ENCODE measurements at regions not wholly inside any gene's neighbourhood (a gene's known extent, or its start where the extent isn't known, plus 50 kb on each side); places are given as distances from the start of the nearest gene placed in this dataset.
"Not testable (repeated sequence)": the region's sequence is repeated elsewhere in the genome, so short reads cannot be mapped to it uniquely, and the experiment has no call there.

GRCh38 chr12:7591531-7591930, 74.2 kb downstream of the APOBEC1 start:
- Histone ChIP-seq H3K27ac (ENCODE audit: low read length) (no peak overlapping the region), H3K27me3 (replicated peaks in 1 of 2; ENCODE audit: control insufficient read depth in 2 of 2, extremely low read depth in 1 of 2, insufficient read depth in 2 of 2, low read length in 1 of 2) (peaks cover 0 to 8% of the 10 kb centered on the region in 2 experiments), H3K4me1 (ENCODE audit: control insufficient read depth in 1 of 2, extremely low read depth in 1 of 2, insufficient read depth in 2 of 2, low read length in 2 of 2) (no peaks in the 10 kb centered on the region), H3K36me3 (ENCODE audit: control insufficient read depth in 2 of 2, extremely low read depth in 1 of 2, insufficient read depth in 1 of 2, low read length in 1 of 2) (no peaks in the 10 kb centered on the region), H3K4me3 (ENCODE audit: control insufficient read depth in 1 of 2, extremely low read depth in 1 of 2, low read length in 1 of 2) (no peak overlapping the region), H3K9me3 (no peaks in the 10 kb centered on the region)
- ChIA-PET POLR2A (interaction anchor here in 1 of 2 donors (0.6 kb wide), 1 partner anchor 355 kb away, joined by 3 read pairs; no protein-coding TSS in a partner anchor), CTCF (interaction anchor here (0.6 to 1.0 kb wide), 3 partner anchors 38 to 71 kb away, joined by 3 to 7 read pairs (median 4); no protein-coding TSS in a partner anchor)
- Mint-ChIP-seq H3K4me3 (no peak overlapping the region), H3K4me1 (peaks cover 0 to 6% (median 4%) of the 10 kb centered on the region in 3 donors), H3K9me3 (no peaks in the 10 kb centered on the region), H3K36me3 (no peaks in the 10 kb centered on the region), H3K27ac (no peak overlapping the region), H3K27me3 (peaks cover 9 to 14% of the 10 kb centered on the region in 2 donors)
- no CpG with 5 or more reads among the region's 4 CpGs for WGBS (ENCODE audit: insufficient coverage)
- no peak for ATAC-seq (replicated peaks in 1 of 4)
- DNase-seq = no peak

GRCh38 chr12:7590085-7590484, 75.6 kb downstream of the APOBEC1 start:
- WGBS (ENCODE audit: insufficient coverage) = 100% methylated on average over 2 of the region's 27 CpGs
- H3K36me3 ChIP-seq (ENCODE audit: control insufficient read depth in 2 of 2, extremely low read depth in 1 of 2, insufficient read depth in 1 of 2, low read length in 1 of 2); H3K4me1 ChIP-seq (ENCODE audit: control insufficient read depth in 1 of 2, extremely low read depth in 1 of 2, insufficient read depth in 2 of 2, low read length in 2 of 2); H3K27me3 ChIP-seq (replicated peaks in 1 of 2; ENCODE audit: control insufficient read depth in 2 of 2, extremely low read depth in 1 of 2, insufficient read depth in 2 of 2, low read length in 1 of 2); H3K36me3 Mint-ChIP-seq; H3K4me1 Mint-ChIP-seq; H3K9me3 Mint-ChIP-seq; DNase-seq; H3K4me3 Mint-ChIP-seq; H3K4me3 ChIP-seq (ENCODE audit: control insufficient read depth in 1 of 2, extremely low read depth in 1 of 2, low read length in 1 of 2); H3K9me3 ChIP-seq; H3K27ac Mint-ChIP-seq; CTCF ChIA-PET; H3K27ac ChIP-seq (ENCODE audit: low read length); POLR2A ChIA-PET; ATAC-seq (replicated peaks in 1 of 4): not testable (repeated sequence)
- peaks cover 10 to 21% of the 10 kb centered on the region in 2 donors for H3K27me3 Mint-ChIP-seq

DNA sequence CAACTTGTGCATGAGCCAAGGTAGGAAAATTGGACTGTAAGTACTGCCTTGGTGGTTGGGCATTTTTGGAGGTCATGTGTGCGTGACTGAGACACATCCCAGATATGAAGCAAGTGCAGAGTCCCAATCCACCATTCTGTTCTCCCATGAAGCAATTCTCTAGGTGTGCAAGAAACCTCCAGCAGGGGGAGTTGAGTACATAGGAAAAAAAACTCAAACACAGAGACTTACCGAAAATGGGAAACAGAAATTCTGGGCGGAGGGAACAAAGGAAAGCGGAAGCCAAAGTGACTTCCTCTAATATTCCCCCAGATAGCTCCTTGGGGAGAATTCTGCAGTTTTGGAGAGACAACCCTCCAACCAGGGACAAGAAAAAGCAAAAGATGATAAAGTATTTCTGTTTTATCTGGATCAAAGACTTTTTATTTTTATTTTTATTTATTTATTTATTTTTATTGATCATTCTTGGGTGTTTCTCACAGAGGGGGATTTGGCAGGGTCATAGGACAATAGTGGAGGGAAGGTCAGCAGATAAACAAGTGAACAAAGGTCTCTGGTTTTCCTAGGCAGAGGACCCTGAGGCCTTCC, 76.9 kb downstream of the APOBEC1 start:
- H3K27ac Mint-ChIP-seq; CTCF ChIA-PET; H3K27ac ChIP-seq (ENCODE audit: low read length); H3K27me3 ChIP-seq (replicated peaks in 1 of 2; ENCODE audit: control insufficient read depth in 2 of 2, extremely low read depth in 1 of 2, insufficient read depth in 2 of 2, low read length in 1 of 2); H3K4me1 ChIP-seq (ENCODE audit: control insufficient read depth in 1 of 2, extremely low read depth in 1 of 2, insufficient read depth in 2 of 2, low read length in 2 of 2); H3K4me3 Mint-ChIP-seq; H3K36me3 Mint-ChIP-seq; H3K36me3 ChIP-seq (ENCODE audit: control insufficient read depth in 2 of 2, extremely low read depth in 1 of 2, insufficient read depth in 1 of 2, low read length in 1 of 2); H3K9me3 Mint-ChIP-seq; H3K4me3 ChIP-seq (ENCODE audit: control insufficient read depth in 1 of 2, extremely low read depth in 1 of 2, low read length in 1 of 2); H3K4me1 Mint-ChIP-seq; H3K9me3 ChIP-seq: not testable (repeated sequence)
- DNase-seq (peak in 29 of 35 experiments; percentile 2 to 70 (median 27)), ATAC-seq (replicated peaks in 1 of 4) (peak in 3 of 4 experiments; percentile 55 to 65 (median 55))
- no CpG with 5 or more reads among the region's 4 CpGs for WGBS (ENCODE audit: insufficient coverage)
- H3K27me3 Mint-ChIP-seq = peaks cover 21 to 34% of the 10 kb centered on the region in 2 donors
- POLR2A ChIA-PET = interaction anchor here in 1 of 2 donors (0.6 kb wide), 1 partner anchor 718 kb away, joined by 4 read pairs; no protein-coding TSS in a partner anchor

GRCh38 chr12:7584137-7584536, 80.6 kb upstream of the CD163 start:
- POLR2A ChIA-PET; H3K36me3 Mint-ChIP-seq; H3K9me3 ChIP-seq; H3K4me3 Mint-ChIP-seq; ATAC-seq (replicated peaks in 1 of 4); DNase-seq; H3K27me3 ChIP-seq (replicated peaks in 1 of 2; ENCODE audit: control insufficient read depth in 2 of 2, extremely low read depth in 1 of 2, insufficient read depth in 2 of 2, low read length in 1 of 2); H3K4me3 ChIP-seq (ENCODE audit: control insufficient read depth in 1 of 2, extremely low read depth in 1 of 2, low read length in 1 of 2); H3K36me3 ChIP-seq (ENCODE audit: control insufficient read depth in 2 of 2, extremely low read depth in 1 of 2, insufficient read depth in 1 of 2, low read length in 1 of 2); H3K27ac Mint-ChIP-seq; H3K4me1 Mint-ChIP-seq; H3K27ac ChIP-seq (ENCODE audit: low read length); H3K9me3 Mint-ChIP-seq; H3K4me1 ChIP-seq (ENCODE audit: control insufficient read depth in 1 of 2, extremely low read depth in 1 of 2, insufficient read depth in 2 of 2, low read length in 2 of 2); CTCF ChIA-PET: not testable (repeated sequence)
- H3K27me3 Mint-ChIP-seq = peaks cover 18 to 37% of the 10 kb centered on the region in 2 donors
- WGBS (ENCODE audit: insufficient coverage) = 100% methylated on average over 1 of the region's 1 CpG

DNA sequence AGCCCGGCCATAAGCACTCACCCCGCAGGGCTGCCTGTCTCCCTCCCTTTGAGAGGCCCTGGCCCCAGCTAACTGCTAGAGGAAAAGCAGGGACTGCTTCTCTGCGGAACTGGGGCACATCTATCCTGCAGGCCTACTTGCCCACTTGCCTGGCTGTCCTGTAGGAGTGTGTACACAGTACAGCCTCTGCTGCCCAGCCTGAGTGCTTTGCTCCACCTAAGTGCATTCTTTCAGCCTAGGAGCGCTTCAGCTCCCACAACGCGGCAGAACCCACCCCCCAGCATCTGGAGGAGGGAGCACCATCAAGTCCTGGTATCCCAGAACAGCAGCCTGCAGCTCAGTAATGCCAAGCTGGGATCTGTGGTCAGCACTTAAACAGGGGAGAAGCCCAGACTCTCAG, 79.9 kb upstream of the CD163 start:
- no peak for DNase-seq
- no peaks in the 10 kb centered on the region for H3K4me1 ChIP-seq (ENCODE audit: control insufficient read depth in 1 of 2, extremely low read depth in 1 of 2, insufficient read depth in 2 of 2, low read length in 2 of 2)
- 85% methylated on average over 6 of the region's 6 CpGs for WGBS (ENCODE audit: insufficient coverage)
- H3K36me3 Mint-ChIP-seq = no peaks in the 10 kb centered on the region
- no peak overlapping the region for H3K4me3 Mint-ChIP-seq
- peaks cover 3% of the 10 kb centered on the region for H3K9me3 ChIP-seq
- no peak for ATAC-seq (replicated peaks in 1 of 4)
- ChIA-PET CTCF (no interaction called here), POLR2A (no interaction called here)
- H3K27ac ChIP-seq (ENCODE audit: low read length) = no peak overlapping the region
- no peak overlapping the region for H3K4me3 ChIP-seq (ENCODE audit: control insufficient read depth in 1 of 2, extremely low read depth in 1 of 2, low read length in 1 of 2)
- peaks cover 0 to 12% (median 3%) of the 10 kb centered on the region in 3 donors for H3K9me3 Mint-ChIP-seq
- no peak overlapping the region for H3K27ac Mint-ChIP-seq
- H3K36me3 ChIP-seq (ENCODE audit: control insufficient read depth in 2 of 2, extremely low read depth in 1 of 2, insufficient read depth in 1 of 2, low read length in 1 of 2) = no peaks in the 10 kb centered on the region
- H3K27me3 Mint-ChIP-seq = peaks cover 18 to 33% of the 10 kb centered on the region in 2 donors
- H3K27me3 ChIP-seq (replicated peaks in 1 of 2; ENCODE audit: control insufficient read depth in 2 of 2, extremely low read depth in 1 of 2, insufficient read depth in 2 of 2, low read length in 1 of 2) = peaks cover 0 to 6% of the 10 kb centered on the region in 2 experiments
- peaks cover 0 to 2% (median 2%) of the 10 kb centered on the region in 3 donors for H3K4me1 Mint-ChIP-seq

DNA sequence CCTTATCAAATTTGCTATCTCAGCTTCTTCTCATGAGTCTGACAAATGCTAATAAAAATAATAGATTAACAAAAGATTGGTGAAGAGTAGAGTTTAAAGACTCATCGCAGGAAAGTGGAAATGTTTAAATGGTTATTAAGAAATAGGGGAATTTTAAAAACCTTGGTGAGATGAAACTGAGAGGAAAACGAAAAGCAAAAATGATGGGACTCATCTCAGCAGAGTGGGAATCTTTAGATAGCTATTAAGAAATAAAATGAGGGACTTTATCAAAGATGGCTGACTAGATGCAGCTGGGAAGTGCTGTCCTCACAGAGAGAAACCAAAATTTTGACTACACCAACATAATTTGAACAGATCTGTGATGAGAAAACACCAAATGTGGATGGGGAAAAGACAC, 79.2 kb upstream of the CD163 start:
- H3K9me3 ChIP-seq = peaks cover 3% of the 10 kb centered on the region
- no peak overlapping the region for H3K4me3 ChIP-seq (ENCODE audit: control insufficient read depth in 1 of 2, extremely low read depth in 1 of 2, low read length in 1 of 2)
- no peak for ATAC-seq (replicated peaks in 1 of 4)
- no peaks in the 10 kb centered on the region for H3K36me3 Mint-ChIP-seq
- H3K27ac ChIP-seq (ENCODE audit: low read length) = no peak overlapping the region
- peaks cover 0 to 19% (median 3%) of the 10 kb centered on the region in 3 donors for H3K9me3 Mint-ChIP-seq
- no peaks in the 10 kb centered on the region for H3K36me3 ChIP-seq (ENCODE audit: control insufficient read depth in 2 of 2, extremely low read depth in 1 of 2, insufficient read depth in 1 of 2, low read length in 1 of 2)
- H3K27ac Mint-ChIP-seq = no peak overlapping the region
- H3K4me1 Mint-ChIP-seq = no peaks in the 10 kb centered on the region
- POLR2A ChIA-PET = interaction anchor here in 1 of 2 donors (0.6 kb wide), 1 partner anchor 23 kb away, joined by 3 read pairs; no protein-coding TSS in a partner anchor
- no peaks in the 10 kb centered on the region for H3K4me1 ChIP-seq (ENCODE audit: control insufficient read depth in 1 of 2, extremely low read depth in 1 of 2, insufficient read depth in 2 of 2, low read length in 2 of 2)
- H3K4me3 Mint-ChIP-seq = no peak overlapping the region
- CTCF ChIA-PET = no interaction called here
- no peak for DNase-seq
- H3K27me3 Mint-ChIP-seq = peaks cover 18 to 31% of the 10 kb centered on the region in 2 donors
- H3K27me3 ChIP-seq (replicated peaks in 1 of 2; ENCODE audit: control insufficient read depth in 2 of 2, extremely low read depth in 1 of 2, insufficient read depth in 2 of 2, low read length in 1 of 2) = peaks cover 0 to 6% of the 10 kb centered on the region in 2 experiments
- 62% methylated on average over 2 of the region's 2 CpGs for whole genome bisulfite sequencing (ENCODE audit: insufficient coverage)
